NCI-H774 (cell line): ENCODE measurements at regions not wholly inside any gene's neighbourhood (a gene's known extent, or its start where the extent isn't known, plus 50 kb on each side); places are given as distances from the start of the nearest gene placed in this dataset.

Experiments
- DNase-seq: peaks from one replicate; lab custom pipeline; 2025; lab: John Stamatoyannopoulos, UW

- DNase-seq, result no peak
These were observed 335.5 kb downstream of the FOXL1 start for GRCh38 chr16:86913886-86914285.

GRCh38 chr16:86914876-86915717 is 336.7 kb downstream of the FOXL1 start:
- DNase-seq, result no peak

- no peak for DNase-seq
These were observed 339.4 kb downstream of the FOXL1 start for GRCh38 chr16:86917471-86918365.

- DNase-seq, result no peak
These were observed 340.3 kb downstream of the FOXL1 start for GRCh38 chr16:86918637-86919036.

GRCh38 chr16:86919078-86919477 is 340.7 kb downstream of the FOXL1 start:
- DNase-seq, result no peak

- DNase-seq, result no peak
These were observed 341.4 kb downstream of the FOXL1 start for GRCh38 chr16:86919578-86920305.

GRCh38 chr16:86921289-86921688 is 342.9 kb downstream of the FOXL1 start:
- DNase-seq, result no peak

GRCh38 chr16:86922311-86922710 is 344.0 kb downstream of the FOXL1 start:
- DNase-seq, result no peak

GRCh38 chr16:86923656-86924055 is 345.3 kb downstream of the FOXL1 start:
- no peak for DNase-seq

- no peak for DNase-seq
These were observed 346.2 kb downstream of the FOXL1 start for GRCh38 chr16:86924537-86924936.

GRCh38 chr16:86925067-86925791 is 346.9 kb downstream of the FOXL1 start:
- DNase-seq, result no peak

- DNase-seq, result no peak
These were observed 348.1 kb downstream of the FOXL1 start for GRCh38 chr16:86926181-86927094.

- no peak for DNase-seq
These were observed 349.4 kb downstream of the FOXL1 start for GRCh38 chr16:86927699-86928098.

GRCh38 chr16:86928523-86929011 is 350.2 kb downstream of the FOXL1 start:
- no peak for DNase-seq

GRCh38 chr16:86929057-86929871 is 350.9 kb downstream of the FOXL1 start:
- DNase-seq, result no peak

- no peak for DNase-seq
These were observed 351.7 kb downstream of the FOXL1 start for GRCh38 chr16:86930001-86930400.

GRCh38 chr16:86930663-86931373 is 352.5 kb downstream of the FOXL1 start:
- DNase-seq, result no peak

GRCh38 chr16:86931410-86931941 is 353.1 kb downstream of the FOXL1 start:
- no peak for DNase-seq
